H1 (cell line): ENCODE measurements at regions not wholly inside any gene's neighbourhood (a gene's known extent, or its start where the extent isn't known, plus 50 kb on each side); places are given as distances from the start of the nearest gene placed in this dataset.

Experiments used
- CTCF ChIA-PET: fragments of 300-600 bp; sonication (Branson Sonifier 250); formaldehyde crosslinking; loops from one replicate; lab custom pipeline; 2021; ENCODE audit not compliant: partially characterized antibody; lab: Charles Lee
- POLR2A ChIA-PET: fragments of 300-600 bp; sonication (Branson Sonifier 250); formaldehyde crosslinking; loops from one replicate; lab custom pipeline; 2021; ENCODE audit warnings: inconsistent platforms; ENCODE audit not compliant: partially characterized antibody; lab: Charles Lee
- DNase-seq, 2 experiments: peaks; one replicate each; pipeline versions ENCODE4 v3.0.0 to v3.0.0-alpha.2; 2010 to 2022; ENCODE audit warnings: low spot score in 2 of 2, low read depth in 1 of 2, mixed read lengths in 1 of 2
- FAIRE-seq: peaks from 2 replicates; lab custom pipeline; 2011; peaks lifted over from hg19 to GRCh38; lab: Jason Lieb, UNC
- H2AFZ ChIP-seq: 2 replicates; pipeline ENCODE4 v1.8.1; 2012; ENCODE audit warnings: low read length, inconsistent platforms
- H2AK5ac ChIP-seq: 2 replicates; pipeline ENCODE4 v1.6.1; 2013; ENCODE audit warnings: low read depth, low read length
- H2BK120ac ChIP-seq: replicated peaks from 2 replicates; pipeline ENCODE3; 2013; ENCODE audit warnings: low read depth, low read length, inconsistent platforms
- H2BK12ac ChIP-seq: 2 replicates; pipeline ENCODE4 v1.6.1; 2013; ENCODE audit warnings: low read depth, low read length
- H2BK15ac ChIP-seq: 2 replicates; pipeline ENCODE4 v1.6.1; 2013; ENCODE audit warnings: low read length
- H2BK20ac ChIP-seq: 2 replicates; pipeline ENCODE4 v1.6.1; 2013; ENCODE audit warnings: low read length
- H2BK5ac ChIP-seq: 2 replicates; pipeline ENCODE4 v1.6.1; 2013; ENCODE audit warnings: low read depth, low read length
- H3K14ac ChIP-seq: 2 replicates; pipeline ENCODE4 v1.6.1; 2013; ENCODE audit warnings: inconsistent platforms; ENCODE audit not compliant: insufficient read length
- H3K18ac ChIP-seq: 2 replicates; pipeline ENCODE4 v1.6.1; 2013; ENCODE audit warnings: low read length; ENCODE audit errors: extremely low read depth
- H3K23ac ChIP-seq: 2 replicates; pipeline ENCODE4 v1.6.1; 2013; ENCODE audit warnings: inconsistent platforms; ENCODE audit not compliant: insufficient read length
- H3K23me2 ChIP-seq: 2 replicates; pipeline ENCODE4 v1.6.1; 2013; ENCODE audit warnings: low read depth, low read length
- H3K27ac ChIP-seq: 2 replicates; pipeline ENCODE4 v1.6.1; 2011; ENCODE audit warnings: low read depth, low read length, inconsistent platforms
- H3K27me3 ChIP-seq, 4 experiments: replicated peaks in 1 of 4; 1 replicate in 1 of 4; 2 replicates in 3 of 4; pipeline versions ENCODE4 v1.6.1 to v1.8.1; 2011 to 2013; ENCODE audit warnings: low read length in 3 of 4, mild to moderate bottlenecking in 3 of 4, inconsistent platforms in 2 of 4, mixed read lengths in 2 of 4, moderate library complexity in 1 of 4; ENCODE audit not compliant: control insufficient read depth in 3 of 4, insufficient read depth in 3 of 4; ENCODE audit errors: extremely low read depth in 1 of 4
- H3K36me3 ChIP-seq, 4 experiments: 2 replicates each; pipeline versions ENCODE4 v1.6.1 to v1.8.1; 2011 to 2013; ENCODE audit warnings: mild to moderate bottlenecking in 4 of 4, low read length in 3 of 4, moderate library complexity in 2 of 4, control low read depth in 1 of 4, inconsistent platforms in 1 of 4; ENCODE audit not compliant: insufficient read depth in 4 of 4, control insufficient read depth in 2 of 4
- H3K4ac ChIP-seq: replicated peaks from 2 replicates; pipeline ENCODE3; 2013; ENCODE audit warnings: low read length, low read depth, mixed read lengths, inconsistent platforms; ENCODE audit not compliant: insufficient read length
- H3K4me1 ChIP-seq, 4 experiments: replicated peaks in 1 of 4; 1 replicate in 1 of 4; 2 replicates in 3 of 4; pipeline versions ENCODE4 v1.6.1 to v1.8.1; 2011 to 2013; ENCODE audit warnings: low read length in 3 of 4, inconsistent platforms in 2 of 4, mixed read lengths in 1 of 4; ENCODE audit not compliant: insufficient read depth in 4 of 4, control insufficient read depth in 3 of 4
- H3K4me2 ChIP-seq, 2 experiments: 2 replicates each; pipeline versions ENCODE4 v1.6.1 to v1.8.1; 2011 to 2013; ENCODE audit warnings: low read depth in 2 of 2, low read length in 2 of 2, control low read depth in 1 of 2, inconsistent platforms in 1 of 2, mild to moderate bottlenecking in 1 of 2; ENCODE audit not compliant: insufficient read depth in 1 of 2
- H3K4me3 ChIP-seq, 4 experiments: fragments of 200-600, 300-600 bp in 1 of 4; sonication (generic), shearing (Covaris generic), sonication (Bioruptor Twin) in 1 of 4; 2 replicates each; pipeline versions ENCODE4 v1.5.1 to v1.8.1; 2011 to 2016; ENCODE audit warnings: low read length in 4 of 4, low read depth in 3 of 4, control low read depth in 2 of 4, inconsistent platforms in 2 of 4, mild to moderate bottlenecking in 2 of 4, mixed read lengths in 1 of 4, moderate library complexity in 1 of 4; ENCODE audit not compliant: insufficient read depth in 2 of 4; ENCODE audit errors: extremely low read depth in 1 of 4
- H3K56ac ChIP-seq: replicated peaks from 2 replicates; pipeline ENCODE3; 2013; ENCODE audit warnings: low read depth, mild to moderate bottlenecking, mixed read lengths, low read length, inconsistent platforms; ENCODE audit not compliant: insufficient read length
- H3K79me1 ChIP-seq: 2 replicates; pipeline ENCODE4 v1.6.1; 2013; ENCODE audit warnings: low read depth, low read length, control low read depth
- H3K79me2 ChIP-seq, 2 experiments: 2 replicates each; pipeline versions ENCODE4 v1.6.1 to v1.8.1; 2012 to 2013; ENCODE audit warnings: low read length in 2 of 2, mild to moderate bottlenecking in 2 of 2, inconsistent platforms in 1 of 2; ENCODE audit not compliant: insufficient read depth in 2 of 2, control insufficient read depth in 1 of 2
- H3K9ac ChIP-seq, 4 experiments: replicated peaks in 1 of 4; 1 replicate in 1 of 4; 2 replicates in 3 of 4; pipeline versions ENCODE4 v1.6.1 to v1.8.1; 2011 to 2013; ENCODE audit warnings: low read depth in 3 of 4, low read length in 3 of 4, control low read depth in 2 of 4, mild to moderate bottlenecking in 2 of 4, moderate library complexity in 2 of 4, inconsistent platforms in 1 of 4; ENCODE audit errors: extremely low read depth in 1 of 4
- H3K9me3 ChIP-seq, 2 experiments: 2 replicates each; pipeline versions ENCODE4 v1.6.1 to v1.8.1; 2012 to 2013; ENCODE audit warnings: mild to moderate bottlenecking in 2 of 2, moderate library complexity in 2 of 2, control low read depth in 1 of 2, inconsistent platforms in 1 of 2, low read depth in 1 of 2, low read length in 1 of 2, mixed read lengths in 1 of 2; ENCODE audit not compliant: insufficient read depth in 2 of 2
- H4K20me1 ChIP-seq, 2 experiments: replicated peaks in 1 of 2; 2 replicates each; pipeline versions ENCODE3 to v1.8.1; 2011 to 2013; ENCODE audit warnings: inconsistent platforms in 2 of 2, low read length in 2 of 2, mild to moderate bottlenecking in 1 of 2; ENCODE audit not compliant: insufficient read depth in 2 of 2, control insufficient read depth in 1 of 2
- H4K5ac ChIP-seq: 2 replicates; pipeline ENCODE4 v1.6.1; 2013; ENCODE audit warnings: low read length, low read depth, mixed read lengths, inconsistent platforms; ENCODE audit not compliant: insufficient read length
- H4K8ac ChIP-seq: 2 replicates; pipeline ENCODE4 v1.8.0; 2013; ENCODE audit warnings: mild to moderate bottlenecking, moderate library complexity, low read length, inconsistent platforms; ENCODE audit not compliant: insufficient read depth; ENCODE audit errors: extremely low read depth
- H4K91ac ChIP-seq: replicated peaks from 2 replicates; pipeline ENCODE3; 2013; ENCODE audit warnings: low read length, mixed read lengths, inconsistent platforms; ENCODE audit not compliant: insufficient read length
- BACH1 ChIP-seq: IDR thresholded peaks from 2 replicates; pipeline ENCODE4 v1.6.1; 2012; ENCODE audit warnings: low read length, improper control_type of control experiment
- GTF2F1 ChIP-seq: IDR thresholded peaks from 2 replicates; pipeline ENCODE4 v1.6.1; 2012; ENCODE audit warnings: low read depth, low read length, improper control_type of control experiment, borderline replicate concordance
- HDAC2 ChIP-seq, 2 experiments: fragments of 300-600 bp in 1 of 2; sonication (generic) in 1 of 2; IDR thresholded peaks; 2 replicates each; pipeline ENCODE4 v1.6.1; 2011 to 2012; ENCODE audit warnings: low read depth in 2 of 2, low read length in 2 of 2, mild to moderate bottlenecking in 2 of 2, moderate library complexity in 2 of 2, borderline replicate concordance in 1 of 2, inconsistent platforms in 1 of 2
- NANOG ChIP-seq: IDR thresholded peaks from 2 replicates; pipeline ENCODE4 v1.6.1; 2011; ENCODE audit warnings: low read length, low read depth, mild to moderate bottlenecking, inconsistent platforms; ENCODE audit not compliant: insufficient read depth, poor library complexity, severe bottlenecking
- TF ChIP-seq, protein P1 (sequence below): IDR thresholded peaks from 2 replicates; pipeline ENCODE4 v1.6.1; 2012; ENCODE audit warnings: low read length, inconsistent platforms

- H3K9ac ChIP-seq, result no peak overlapping the region
- no peaks in the 10 kb centered on the region for H3K79me2 ChIP-seq
- DNase-seq (no peak), FAIRE-seq (no peak)
- H3K23ac ChIP-seq, result no peak overlapping the region
- H3K56ac ChIP-seq, result no peak overlapping the region
- no peaks in the 10 kb centered on the region for H3K9me3 ChIP-seq
- H2AFZ ChIP-seq, result no peak overlapping the region
- H4K20me1 ChIP-seq, result no peaks in the 10 kb centered on the region
- H3K4ac ChIP-seq, result no peak overlapping the region
- no peaks in the 10 kb centered on the region for H3K4me1 ChIP-seq
- no peak overlapping the region for H2BK120ac ChIP-seq
- ChIA-PET CTCF (no interaction called here), POLR2A (no interaction called here)
- H3K4me3 ChIP-seq, result no peak overlapping the region
- H3K36me3 ChIP-seq, result no peaks in the 10 kb centered on the region
- H3K27ac ChIP-seq, result no peak overlapping the region
- H4K8ac ChIP-seq, result no peak overlapping the region
- H2BK15ac ChIP-seq, result no peak overlapping the region
- H2BK5ac ChIP-seq, result no peak overlapping the region
- no peak overlapping the region for H4K5ac ChIP-seq
- no peaks in the 10 kb centered on the region for H3K27me3 ChIP-seq
- no peaks in the 10 kb centered on the region for H3K23me2 ChIP-seq
- H2BK20ac ChIP-seq, result no peak overlapping the region
- no peaks in the 10 kb centered on the region for H3K79me1 ChIP-seq
- no peak overlapping the region for H2BK12ac ChIP-seq
- no peak for TF ChIP-seq GTF2F1
- TF ChIP-seq, protein P1, sequence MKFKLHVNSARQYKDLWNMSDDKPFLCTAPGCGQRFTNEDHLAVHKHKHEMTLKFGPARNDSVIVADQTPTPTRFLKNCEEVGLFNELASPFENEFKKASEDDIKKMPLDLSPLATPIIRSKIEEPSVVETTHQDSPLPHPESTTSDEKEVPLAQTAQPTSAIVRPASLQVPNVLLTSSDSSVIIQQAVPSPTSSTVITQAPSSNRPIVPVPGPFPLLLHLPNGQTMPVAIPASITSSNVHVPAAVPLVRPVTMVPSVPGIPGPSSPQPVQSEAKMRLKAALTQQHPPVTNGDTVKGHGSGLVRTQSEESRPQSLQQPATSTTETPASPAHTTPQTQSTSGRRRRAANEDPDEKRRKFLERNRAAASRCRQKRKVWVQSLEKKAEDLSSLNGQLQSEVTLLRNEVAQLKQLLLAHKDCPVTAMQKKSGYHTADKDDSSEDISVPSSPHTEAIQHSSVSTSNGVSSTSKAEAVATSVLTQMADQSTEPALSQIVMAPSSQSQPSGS, result no peak
- no peak for TF ChIP-seq BACH1
- no peak for TF ChIP-seq HDAC2 (IDR thresholded peaks at IDR 0.05; ENCODE audit: borderline replicate concordance in 1 of 2, low read depth in 2 of 2, low read length in 2 of 2)
- no peak for TF ChIP-seq NANOG
- H3K14ac ChIP-seq, result no peak overlapping the region
- no peak overlapping the region for H4K91ac ChIP-seq
- H3K4me2 ChIP-seq, result no peak overlapping the region
- no peak overlapping the region for H2AK5ac ChIP-seq
- H3K18ac ChIP-seq, result no peak overlapping the region
These were observed 192.3 kb upstream of the ARHGEF26 start for GRCh38 chr3:153928851-153929250.
